Stimulated activated CD4-positive, alpha-beta T cell treated with anti-CD3 and anti-CD28 coated beads, Interleukin-15, amount 100 ng/mL, for 24 hours (primary cell): ENCODE measurements at regions not wholly inside any gene's neighbourhood (a gene's known extent, or its start where the extent isn't known, plus 50 kb on each side); places are given as distances from the start of the nearest gene placed in this dataset.

Source experiments
- DNase-seq: peaks from one replicate; pipeline ENCODE4 v3.0.0-alpha.2; 2020

GRCh38 chr1:25055324-25055780, 125.3 kb upstream of the RUNX3 start:
- DNase-seq: no peak

GRCh38 chr1:25054526-25055323, 124.6 kb upstream of the RUNX3 start:
- DNase-seq: no peak

GRCh38 chr1:25053576-25054250, 123.6 kb upstream of the RUNX3 start:
- no peak for DNase-seq

GRCh38 chr1:25051906-25052305, 121.8 kb upstream of the RUNX3 start:
- DNase-seq: no peak

- DNase-seq: no peak
Measured at GRCh38 chr1:25051504-25051903, 121.4 kb upstream of the RUNX3 start.

- no peak for DNase-seq
Measured at GRCh38 chr1:25050165-25050564, 120.1 kb upstream of the RUNX3 start.

GRCh38 chr1:25049190-25049589, 119.1 kb upstream of the RUNX3 start:
- DNase-seq: no peak

- DNase-seq: no peak
Measured at GRCh38 chr1:25048728-25049127, 118.7 kb upstream of the RUNX3 start.

GRCh38 chr1:25047506-25048240, 117.6 kb upstream of the RUNX3 start:
- DNase-seq: no peak

- DNase-seq: no peak
Measured at GRCh38 chr1:25046194-25046532, 116.1 kb upstream of the RUNX3 start.

GRCh38 chr1:25045480-25046193, 115.6 kb upstream of the RUNX3 start:
- no peak for DNase-seq

GRCh38 chr1:25043228-25043580, 113.1 kb upstream of the RUNX3 start:
- DNase-seq: no peak

- DNase-seq: no peak
Measured at GRCh38 chr1:25042331-25043227, 112.5 kb upstream of the RUNX3 start.

GRCh38 chr1:25041916-25042315, 111.8 kb upstream of the RUNX3 start:
- DNase-seq: no peak

GRCh38 chr1:25040122-25040685, 110.1 kb upstream of the RUNX3 start:
- no peak for DNase-seq

- no peak for DNase-seq
Measured at GRCh38 chr1:25039229-25039628, 109.2 kb upstream of the RUNX3 start.

GRCh38 chr1:25038699-25039098, 108.6 kb upstream of the RUNX3 start:
- no peak for DNase-seq

GRCh38 chr1:25037174-25038074, 107.3 kb upstream of the RUNX3 start:
- peak; percentile 78 for DNase-seq

GRCh38 chr1:25036117-25036546, 106.1 kb upstream of the RUNX3 start:
- no peak for DNase-seq

GRCh38 chr1:25035523-25036116, 105.5 kb upstream of the RUNX3 start:
- DNase-seq: no peak
